Left ventricle myocardium inferior (tissue), 1 donor: ENCODE measurements at regions not wholly inside any gene's neighbourhood (a gene's known extent, or its start where the extent isn't known, plus 50 kb on each side); places are given as distances from the start of the nearest gene placed in this dataset.

Experiments used
- DNase-seq: peaks from one replicate; pipeline ENCODE4 v3.0.0-alpha.2; 2020
- H3K27ac ChIP-seq: fragments of 200-600 bp; replicated peaks from 2 replicates; pipeline ENCODE4 v1.8.0; 2021
- H3K27me3 ChIP-seq: fragments of 200-600 bp; 2 replicates; pipeline ENCODE4 v1.8.0; 2021; ENCODE audit warnings: low read depth
- H3K36me3 ChIP-seq: fragments of 200-600 bp; 2 replicates; pipeline ENCODE4 v1.8.0; 2021
- H3K4me1 ChIP-seq: fragments of 200-600 bp; 2 replicates; pipeline ENCODE4 v1.8.0; 2021
- H3K4me3 ChIP-seq: fragments of 200-600 bp; 2 replicates; pipeline ENCODE4 v1.8.0; 2021; ENCODE audit warnings: mild to moderate bottlenecking, moderate library complexity
- H3K9me3 ChIP-seq: fragments of 200-600 bp; replicated peaks from 2 replicates; pipeline ENCODE4 v1.8.0; 2021
- intact Hi-C: fragments of 100-400 bp; cut with micrococcal nuclease; formaldehyde crosslinking; loops from one replicate; pipeline ENCODE4 v1.11.0; 2022
- TF ChIP-seq, protein P1 (sequence below): fragments of 200-600 bp; IDR thresholded peaks from 2 replicates; pipeline ENCODE4 v1.8.0; 2021; ENCODE audit warnings: antibody characterized with exemption, mild to moderate bottlenecking, borderline replicate concordance
- donor health status: DM: no; HTN: yes; CAD: no; lungs with severe emphysema.

DNA sequence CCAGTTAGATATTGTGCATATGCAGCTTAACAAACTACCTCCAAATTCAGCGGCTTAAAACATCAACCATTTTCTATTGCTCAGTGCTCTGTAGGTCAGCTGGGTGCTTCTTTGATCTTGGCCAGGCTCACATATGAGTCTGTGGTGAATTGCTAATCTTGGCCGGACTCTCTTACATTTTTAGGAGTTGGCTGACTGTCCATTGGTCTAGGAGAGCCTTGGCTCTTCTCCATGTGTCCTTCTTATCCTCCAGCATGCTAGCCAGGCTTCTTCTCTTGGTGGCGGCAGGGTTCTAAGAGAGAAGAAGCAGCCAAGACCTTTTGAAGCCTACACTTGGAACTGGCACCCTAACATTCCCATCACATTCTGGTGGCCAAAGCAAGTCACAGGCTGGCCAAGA lies 174.3 kb upstream of the PWP1 start:
- no peaks in the 10 kb centered on the region for H3K27me3 ChIP-seq
- DNase-seq: no peak
- intact Hi-C loops: no loop called here
- H3K4me1 ChIP-seq: peaks cover 21% of the 10 kb centered on the region
- H3K36me3 ChIP-seq: no peaks in the 10 kb centered on the region
- H3K4me3 ChIP-seq: no peak overlapping the region
- H3K27ac ChIP-seq: no peak overlapping the region
- TF ChIP-seq, protein P1, sequence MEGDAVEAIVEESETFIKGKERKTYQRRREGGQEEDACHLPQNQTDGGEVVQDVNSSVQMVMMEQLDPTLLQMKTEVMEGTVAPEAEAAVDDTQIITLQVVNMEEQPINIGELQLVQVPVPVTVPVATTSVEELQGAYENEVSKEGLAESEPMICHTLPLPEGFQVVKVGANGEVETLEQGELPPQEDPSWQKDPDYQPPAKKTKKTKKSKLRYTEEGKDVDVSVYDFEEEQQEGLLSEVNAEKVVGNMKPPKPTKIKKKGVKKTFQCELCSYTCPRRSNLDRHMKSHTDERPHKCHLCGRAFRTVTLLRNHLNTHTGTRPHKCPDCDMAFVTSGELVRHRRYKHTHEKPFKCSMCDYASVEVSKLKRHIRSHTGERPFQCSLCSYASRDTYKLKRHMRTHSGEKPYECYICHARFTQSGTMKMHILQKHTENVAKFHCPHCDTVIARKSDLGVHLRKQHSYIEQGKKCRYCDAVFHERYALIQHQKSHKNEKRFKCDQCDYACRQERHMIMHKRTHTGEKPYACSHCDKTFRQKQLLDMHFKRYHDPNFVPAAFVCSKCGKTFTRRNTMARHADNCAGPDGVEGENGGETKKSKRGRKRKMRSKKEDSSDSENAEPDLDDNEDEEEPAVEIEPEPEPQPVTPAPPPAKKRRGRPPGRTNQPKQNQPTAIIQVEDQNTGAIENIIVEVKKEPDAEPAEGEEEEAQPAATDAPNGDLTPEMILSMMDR: no peak
- no peaks in the 10 kb centered on the region for H3K9me3 ChIP-seq

DNA sequence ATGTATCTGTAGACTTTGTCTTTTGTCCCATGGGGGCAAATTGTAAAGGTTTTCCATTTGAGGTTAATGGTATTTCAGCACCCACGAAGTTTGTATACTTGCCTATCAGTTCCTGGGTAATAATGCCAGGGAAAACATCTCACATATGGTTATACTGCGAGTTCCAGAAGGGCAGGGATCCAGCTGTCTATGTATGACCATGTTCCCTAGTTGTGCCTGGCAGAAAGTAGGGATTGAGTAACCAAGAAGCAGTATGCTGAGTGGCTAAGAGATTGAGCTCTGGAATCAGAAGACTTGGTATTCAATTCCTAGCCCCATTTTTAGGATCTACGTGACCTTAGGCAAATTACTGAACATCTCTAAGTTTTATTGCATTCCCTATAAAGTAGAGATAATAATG lies 173.2 kb upstream of the PWP1 start:
- Histone ChIP-seq H3K27me3 (no peaks in the 10 kb centered on the region), H3K36me3 (no peaks in the 10 kb centered on the region), H3K4me3 (no peak overlapping the region), H3K4me1 (peaks cover 21% of the 10 kb centered on the region), H3K27ac (no peak overlapping the region), H3K9me3 (no peaks in the 10 kb centered on the region)
- no peak for DNase-seq
- intact Hi-C loops: no loop called here
- TF ChIP-seq, protein P1: no peak

DNA sequence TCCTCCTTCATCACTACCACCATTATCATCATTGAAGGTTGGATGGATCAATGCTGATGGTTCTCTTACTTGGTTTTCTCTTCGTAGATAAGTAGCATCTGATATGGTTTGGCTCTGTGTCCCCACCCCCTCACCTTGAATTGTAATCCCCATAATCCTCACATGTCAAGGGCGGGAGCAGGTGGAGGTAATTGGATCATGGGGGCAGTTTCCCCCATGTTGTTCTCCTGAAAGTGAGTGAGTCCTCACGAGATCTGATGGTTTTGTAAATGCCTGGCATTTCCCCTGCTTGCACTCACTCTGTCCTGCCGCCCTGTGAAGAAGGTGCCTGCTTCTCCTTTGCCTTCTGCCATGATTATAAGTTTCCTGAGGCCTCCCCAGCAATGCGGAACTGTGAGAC lies 172.4 kb upstream of the PWP1 start:
- TF ChIP-seq, protein P1: no peak
- peaks cover 21% of the 10 kb centered on the region for H3K4me1 ChIP-seq
- intact Hi-C loops: no loop called here

DNA sequence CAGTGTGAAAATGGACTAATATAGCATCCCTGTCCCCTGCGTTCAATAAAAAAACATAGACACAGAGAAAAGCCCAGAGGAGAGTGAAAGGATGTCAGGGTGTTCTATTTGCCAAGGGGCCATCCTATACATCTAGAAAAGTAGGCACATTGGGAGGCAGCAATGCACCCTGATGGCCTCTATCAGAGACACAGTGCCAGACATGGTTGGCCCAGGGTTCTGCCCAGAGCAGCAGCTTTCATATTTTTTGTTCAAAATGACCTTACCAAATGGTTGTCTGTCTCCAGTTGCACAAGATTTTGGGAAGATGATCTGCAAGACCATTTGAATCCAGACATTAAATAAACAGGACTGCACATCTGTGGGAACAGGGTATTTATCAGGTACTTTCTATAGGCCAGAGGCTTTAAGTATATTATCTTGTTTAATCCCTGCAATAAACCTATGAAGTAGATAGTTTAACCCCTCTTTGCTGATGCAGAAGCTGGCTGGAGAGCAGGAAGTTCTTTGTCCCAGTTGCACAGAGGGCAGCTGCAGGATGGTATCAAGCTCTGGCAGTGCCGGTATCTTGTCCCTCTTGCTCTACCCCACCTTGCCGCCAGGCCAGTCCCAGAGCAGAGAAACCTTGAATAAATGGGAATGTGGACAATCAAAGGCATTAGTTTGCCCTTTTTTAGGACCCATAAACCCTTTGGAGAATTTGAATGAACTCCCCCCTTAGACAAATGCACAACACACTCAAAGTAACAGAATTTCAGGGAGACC lies 171.8 kb upstream of the PWP1 start:
- H3K36me3 ChIP-seq: no peaks in the 10 kb centered on the region
- intact Hi-C loops: no loop called here
- TF ChIP-seq, protein P1: no peak
- H3K4me3 ChIP-seq: no peak overlapping the region
- DNase-seq: no peak
- H3K27ac ChIP-seq: no peak overlapping the region
- H3K9me3 ChIP-seq: no peaks in the 10 kb centered on the region
- H3K27me3 ChIP-seq: no peaks in the 10 kb centered on the region
- peaks cover 21% of the 10 kb centered on the region for H3K4me1 ChIP-seq

More for the DNA sequence above, 172.4 kb upstream of the PWP1 start:
- Histone ChIP-seq H3K4me3 (no peak overlapping the region), H3K9me3 (no peaks in the 10 kb centered on the region), H3K27ac (no peak overlapping the region), H3K36me3 (no peaks in the 10 kb centered on the region), H3K27me3 (no peaks in the 10 kb centered on the region)
- DNase-seq: no peak

DNA sequence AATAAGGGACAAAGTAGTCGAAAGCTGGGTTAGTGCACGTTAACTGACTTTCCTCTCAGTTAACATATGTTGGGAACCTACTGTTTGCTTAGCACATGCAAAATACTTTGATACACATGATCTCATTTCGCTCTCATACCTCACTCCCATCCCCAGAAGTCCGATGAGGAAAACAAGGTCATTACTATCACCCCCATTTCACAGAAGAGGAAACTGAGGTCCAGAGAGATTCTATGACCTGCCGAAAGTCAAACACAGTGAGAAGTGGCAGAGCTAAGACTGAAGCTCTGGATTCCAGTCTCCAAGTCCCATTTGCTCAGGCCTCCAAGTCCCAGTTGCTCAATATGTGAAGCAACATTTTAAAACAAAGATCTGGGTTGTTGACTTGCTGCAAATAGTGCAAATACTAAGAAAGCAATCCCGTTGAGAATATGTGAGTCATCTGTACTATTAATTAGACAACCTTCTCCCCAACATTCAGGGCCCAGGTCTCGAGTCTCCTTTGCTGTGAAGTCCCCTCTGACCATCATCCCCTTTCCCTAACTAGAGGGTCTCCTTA lies 170.6 kb upstream of the PWP1 start:
- no peaks in the 10 kb centered on the region for H3K27me3 ChIP-seq
- no peaks in the 10 kb centered on the region for H3K36me3 ChIP-seq
- peak overlapping the region; percentile 65 for H3K27ac ChIP-seq
- peaks cover 21% of the 10 kb centered on the region for H3K4me1 ChIP-seq
- DNase-seq: no peak
- TF ChIP-seq, protein P1: no peak
- H3K4me3 ChIP-seq: no peak overlapping the region
- intact Hi-C loops: no loop called here
- no peaks in the 10 kb centered on the region for H3K9me3 ChIP-seq
